A673 (cell line): ENCODE measurements at regions not wholly inside any gene's neighbourhood (a gene's known extent, or its start where the extent isn't known, plus 50 kb on each side); places are given as distances from the start of the nearest gene placed in this dataset.

Experiments
- BruUV-seq: library from RNA; stranded (reverse); fragments of 400-500 nt; replicated peaks from 2 replicates; lab custom pipeline; 2021; lab: Mats Ljungman, UMichigan
- CTCF ChIA-PET: fragments of 300-600 bp; sonication (Branson Sonifier 250); formaldehyde crosslinking; loops from one replicate; lab custom pipeline; 2022; ENCODE audit warnings: antibody characterized with exemption; lab: Charles Lee
- POLR2A ChIA-PET: fragments of 300-600 bp; sonication (Branson Sonifier 250); formaldehyde crosslinking; loops from one replicate; lab custom pipeline; 2022; ENCODE audit warnings: antibody characterized with exemption; ENCODE audit not compliant: low non-redundant PET; lab: Charles Lee
- DNase-seq: peaks from one replicate; pipeline ENCODE4 v3.0.0-alpha.2; 2015; ENCODE audit warnings: low spot score
- H3K27ac ChIP-seq: fragments of 200-600 bp; sonication (generic); 2 replicates; pipeline ENCODE4 v1.5.1; 2016; ENCODE audit warnings: mixed run types, low read depth, mild to moderate bottlenecking, mixed read lengths, antibody characterized with exemption, low read length; ENCODE audit not compliant: poor library complexity, severe bottlenecking
- H3K27me3 ChIP-seq: fragments of 200-600 bp; sonication (generic); replicated peaks from 2 replicates; pipeline ENCODE4 v1.6.1; 2017; ENCODE audit warnings: mixed run types, low read depth, mild to moderate bottlenecking, mixed read lengths, antibody characterized with exemption, low read length; ENCODE audit not compliant: insufficient read depth, poor library complexity
- H3K36me3 ChIP-seq: fragments of 200-600 bp; sonication (generic); 2 replicates; pipeline ENCODE4 v1.6.1; 2016; ENCODE audit warnings: mixed run types, mild to moderate bottlenecking, mixed read lengths, antibody characterized with exemption, low read length; ENCODE audit not compliant: insufficient read depth, poor library complexity, severe bottlenecking
- H3K4me1 ChIP-seq: fragments of 200-600 bp; sonication (generic); 2 replicates; pipeline ENCODE4 v1.6.1; 2017; ENCODE audit warnings: mixed run types, mild to moderate bottlenecking, mixed read lengths, antibody characterized with exemption, low read length; ENCODE audit not compliant: insufficient read depth, poor library complexity, severe bottlenecking
- H3K4me3 ChIP-seq: fragments of 200-600 bp; sonication (generic); 2 replicates; pipeline ENCODE4 v1.5.1; 2016; ENCODE audit warnings: low read depth, mixed run types, mild to moderate bottlenecking, mixed read lengths, low read length; ENCODE audit not compliant: poor library complexity, severe bottlenecking
- H3K9me3 ChIP-seq: fragments of 200-600 bp; sonication (generic); 2 replicates; pipeline ENCODE4 v1.6.1; 2016; ENCODE audit warnings: mixed run types, low read depth, mild to moderate bottlenecking, mixed read lengths, antibody characterized with exemption, low read length; ENCODE audit not compliant: poor library complexity, severe bottlenecking
- CTCF ChIP-seq: fragments of 300-800, 200-600 bp; sonication (generic); conservative IDR thresholded peaks from 2 replicates; pipeline ENCODE4 v1.5.1; 2017; ENCODE audit warnings: low read depth, mild to moderate bottlenecking, antibody characterized with exemption, low read length, moderate library complexity, mixed read lengths
- EZH2 ChIP-seq: fragments of 200-600 bp; sonication (generic); IDR thresholded peaks from 2 replicates; pipeline ENCODE4 v1.6.1; 2017; ENCODE audit warnings: borderline replicate concordance, low read depth, mild to moderate bottlenecking, mixed read lengths, antibody characterized with exemption, low read length; ENCODE audit not compliant: poor library complexity, severe bottlenecking
- intact Hi-C: fragments of 100-400 bp; cut with micrococcal nuclease; formaldehyde crosslinking; loops from one replicate; pipeline ENCODE4 v1.10.0; 2022; ENCODE audit not compliant: unreplicated experiment

GRCh38 chr2:216281316-216281715, 91.0 kb downstream of the MARCHF4 start:
- Histone ChIP-seq H3K27me3 (no peaks in the 10 kb centered on the region), H3K36me3 (no peaks in the 10 kb centered on the region), H3K9me3 (no peaks in the 10 kb centered on the region), H3K4me3 (no peak overlapping the region), H3K27ac (no peak overlapping the region), H3K4me1 (no peaks in the 10 kb centered on the region)
- BruUV-seq: no TSS peak
- peak; percentile 32 for DNase-seq
- ChIA-PET POLR2A (no interaction called here), CTCF (no interaction called here)
- no peak for TF ChIP-seq CTCF
- no peak for TF ChIP-seq EZH2
- intact Hi-C loops: no loop called here

- BruUV-seq: no TSS peak
- Histone ChIP-seq H3K4me1 (no peaks in the 10 kb centered on the region), H3K4me3 (no peak overlapping the region), H3K36me3 (no peaks in the 10 kb centered on the region), H3K27me3 (no peaks in the 10 kb centered on the region), H3K9me3 (no peaks in the 10 kb centered on the region), H3K27ac (no peak overlapping the region)
- CTCF ChIA-PET: no interaction called here
- no peak for DNase-seq
- intact Hi-C loops: no loop called here
- POLR2A ChIA-PET: no interaction called here
- TF ChIP-seq CTCF: no peak
- TF ChIP-seq EZH2: no peak
Observed at GRCh38 chr2:216279459-216279858, 92.8 kb downstream of the MARCHF4 start.

- intact Hi-C loops: no loop called here
- no peak overlapping the region for H3K4me3 ChIP-seq
- no peaks in the 10 kb centered on the region for H3K27me3 ChIP-seq
- no peaks in the 10 kb centered on the region for H3K4me1 ChIP-seq
- TF ChIP-seq CTCF (no peak), EZH2 (no peak)
- H3K27ac ChIP-seq: no peak overlapping the region
- no peaks in the 10 kb centered on the region for H3K36me3 ChIP-seq
- POLR2A ChIA-PET: no interaction called here
- no TSS peak for BruUV-seq
- H3K9me3 ChIP-seq: no peaks in the 10 kb centered on the region
- CTCF ChIA-PET: no interaction called here
- DNase-seq: no peak
Observed at GRCh38 chr2:216279031-216279430, 93.3 kb downstream of the MARCHF4 start.
